Adrenal gland (tissue), 9 donors: ENCODE measurements at regions not wholly inside any gene's neighbourhood (a gene's known extent, or its start where the extent isn't known, plus 50 kb on each side); places are given as distances from the start of the nearest gene placed in this dataset.
"Not testable (repeated sequence)": the region's sequence is repeated elsewhere in the genome, so short reads cannot be mapped to it uniquely, and the experiment has no call there.

Experiments used
- DNase-seq, 7 donors: peaks; one replicate each; pipeline ENCODE4 v3.0.0-alpha.2; 2019 to 2020
- H3K27ac ChIP-seq, 5 donors: fragments of 200-600 bp; sonication (generic) in 4 of 5; 1 replicate in 3 of 5; 2 replicates in 2 of 5; pipeline versions ENCODE4 v1.5.1 to v1.8.0; 2016 to 2020; ENCODE audit warnings: mild to moderate bottlenecking in 1 of 5
- H3K27me3 ChIP-seq: fragments of 200-600 bp; 2 replicates; pipeline ENCODE4 v1.8.0; 2021
- H3K36me3 ChIP-seq, 2 donors: fragments of 200-600 bp; replicated peaks in 1 of 2; 1 replicate in 1 of 2; 2 replicates in 1 of 2; pipeline versions ENCODE4 v1.5.1 to v1.8.0; 2018 to 2022
- H3K4me1 ChIP-seq, 2 donors: fragments of 200-600 bp; replicated peaks in 1 of 2; 1 replicate in 1 of 2; 2 replicates in 1 of 2; pipeline versions ENCODE4 v1.5.1 to v1.8.0; 2018 to 2021
- H3K4me3 ChIP-seq, 4 donors: fragments of 200-600 bp; sonication (generic) in 3 of 4; one replicate each; pipeline ENCODE4 v1.5.1; 2016 to 2018
- H3K9me3 ChIP-seq, 3 donors: fragments of 200-600 bp; sonication (generic) in 1 of 3; replicated peaks in 1 of 3; 1 replicate in 2 of 3; 2 replicates in 1 of 3; pipeline versions ENCODE4 v1.5.1 to v1.8.0; 2016 to 2021
- POLR2A ChIP-seq, 2 donors: fragments of 450-650 bp; IDR thresholded peaks; one replicate each; pipeline ENCODE4 v1.6.1; 2017; ENCODE audit warnings: antibody characterized with exemption in 2 of 2, mild to moderate bottlenecking in 2 of 2, moderate library complexity in 1 of 2
- WGBS, 4 donors: extraction: QIAGEN DNeasy Blood & Tissue Kit in 2 of 4; methylation state at CpG; one replicate each; pipeline versions ENCODE4 v1.1.5 to v1.1.7; 2013 to 2017; 5-methylcytosine and 5-hydroxymethylcytosine counted together
- intact Hi-C, 2 donors: fragments of 100-400 bp; cut with DNase I; formaldehyde crosslinking; loops; one replicate each; pipeline versions ENCODE4 v1.14.1 to v1.15.0; 2022 to 2023
- TF ChIP-seq, protein P1 (sequence below), 6 experiments: fragments of 450-650 bp in 4 of 6; fragments of 200-600 bp in 2 of 6; sonication (generic) in 1 of 6; IDR thresholded peaks; 1 replicate in 5 of 6; 2 replicates in 1 of 6; pipeline versions ENCODE4 v1.5.1 to v1.8.0; 2016 to 2021; ENCODE audit warnings: antibody characterized with exemption in 6 of 6, mild to moderate bottlenecking in 2 of 6, moderate library complexity in 1 of 6
- donor health status: healthy with polysubstance abuse.
- donor health status: Bipolar disorder and iron deficiency.
- donor health status: DM: yes; HTN: yes; CAD: no.
- donor health status: DM: no; HTN: no; CAD: no.
- donor health status: DM: no; HTN: no; CAD: no.

DNA sequence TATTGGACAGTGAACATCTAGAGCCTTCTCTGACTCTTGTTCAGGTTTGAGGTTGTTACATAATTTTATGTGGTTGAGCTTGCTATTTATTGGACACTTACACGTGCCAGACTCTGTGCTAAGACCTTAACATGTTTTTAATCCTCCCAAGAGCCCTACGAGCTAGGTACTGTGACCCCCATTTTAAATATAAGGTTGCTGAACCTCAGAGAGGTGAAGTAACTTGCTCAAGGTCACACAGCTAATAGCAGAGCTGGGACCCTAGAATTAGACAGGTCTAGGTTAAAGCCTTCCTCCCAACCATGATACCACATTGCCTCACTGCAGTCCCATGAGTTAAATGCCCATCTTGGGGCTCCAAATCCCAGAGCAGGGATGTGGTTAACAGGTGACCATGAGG lies 135.7 kb upstream of the PITX1 start:
- H3K27me3 ChIP-seq, result peaks cover 14% of the 10 kb centered on the region
- no peak overlapping the region for H3K4me3 ChIP-seq
- DNase-seq, result no peak
- intact Hi-C loops, result no loop called here
- H3K9me3 ChIP-seq, result no peaks in the 10 kb centered on the region
- TF ChIP-seq, protein P1, sequence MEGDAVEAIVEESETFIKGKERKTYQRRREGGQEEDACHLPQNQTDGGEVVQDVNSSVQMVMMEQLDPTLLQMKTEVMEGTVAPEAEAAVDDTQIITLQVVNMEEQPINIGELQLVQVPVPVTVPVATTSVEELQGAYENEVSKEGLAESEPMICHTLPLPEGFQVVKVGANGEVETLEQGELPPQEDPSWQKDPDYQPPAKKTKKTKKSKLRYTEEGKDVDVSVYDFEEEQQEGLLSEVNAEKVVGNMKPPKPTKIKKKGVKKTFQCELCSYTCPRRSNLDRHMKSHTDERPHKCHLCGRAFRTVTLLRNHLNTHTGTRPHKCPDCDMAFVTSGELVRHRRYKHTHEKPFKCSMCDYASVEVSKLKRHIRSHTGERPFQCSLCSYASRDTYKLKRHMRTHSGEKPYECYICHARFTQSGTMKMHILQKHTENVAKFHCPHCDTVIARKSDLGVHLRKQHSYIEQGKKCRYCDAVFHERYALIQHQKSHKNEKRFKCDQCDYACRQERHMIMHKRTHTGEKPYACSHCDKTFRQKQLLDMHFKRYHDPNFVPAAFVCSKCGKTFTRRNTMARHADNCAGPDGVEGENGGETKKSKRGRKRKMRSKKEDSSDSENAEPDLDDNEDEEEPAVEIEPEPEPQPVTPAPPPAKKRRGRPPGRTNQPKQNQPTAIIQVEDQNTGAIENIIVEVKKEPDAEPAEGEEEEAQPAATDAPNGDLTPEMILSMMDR (IDR thresholded peaks at IDR 0.05), result no peak
- no peak for TF ChIP-seq POLR2A (IDR thresholded peaks at IDR 0.05)
- no peaks in the 10 kb centered on the region for H3K36me3 ChIP-seq
- WGBS, 4 donors, result 29 to 48% (median 42%) methylated on average over 2 of the region's 2 CpGs
- no peak overlapping the region for H3K27ac ChIP-seq
- no peaks in the 10 kb centered on the region for H3K4me1 ChIP-seq

DNA sequence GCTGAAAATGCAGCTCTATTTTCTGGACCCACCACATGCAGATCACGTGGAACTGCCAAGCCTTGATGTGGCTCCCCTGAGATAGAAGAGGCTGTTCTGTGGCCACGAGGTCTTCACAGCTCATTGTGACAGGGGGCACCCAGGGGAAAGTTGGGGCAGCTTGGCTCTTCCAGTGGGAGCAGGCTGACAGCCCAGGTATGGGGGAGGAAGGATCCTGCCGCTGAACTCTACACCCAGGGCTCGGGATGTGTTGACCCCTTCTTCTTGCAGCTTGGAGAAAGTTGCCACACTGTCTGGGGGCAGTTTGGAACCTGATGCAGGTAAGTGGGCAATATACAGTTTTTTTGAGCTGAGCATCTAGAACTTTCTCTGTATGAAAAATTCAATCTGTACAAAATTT lies 133.6 kb upstream of the PITX1 start:
- WGBS, 4 donors, result 28 to 60% (median 52%) methylated on average over 4 of the region's 4 CpGs
- no peaks in the 10 kb centered on the region for H3K36me3 ChIP-seq
- TF ChIP-seq POLR2A (IDR thresholded peaks at IDR 0.05), result no peak
- TF ChIP-seq, protein P1 (IDR thresholded peaks at IDR 0.05), result no peak
- H3K4me1 ChIP-seq, result no peaks in the 10 kb centered on the region
- no peak overlapping the region for H3K27ac ChIP-seq
- intact Hi-C loops, result no loop called here
- peaks cover 14% of the 10 kb centered on the region for H3K27me3 ChIP-seq
- no peaks in the 10 kb centered on the region for H3K9me3 ChIP-seq
- H3K4me3 ChIP-seq, result no peak overlapping the region
- DNase-seq, result no peak

DNA sequence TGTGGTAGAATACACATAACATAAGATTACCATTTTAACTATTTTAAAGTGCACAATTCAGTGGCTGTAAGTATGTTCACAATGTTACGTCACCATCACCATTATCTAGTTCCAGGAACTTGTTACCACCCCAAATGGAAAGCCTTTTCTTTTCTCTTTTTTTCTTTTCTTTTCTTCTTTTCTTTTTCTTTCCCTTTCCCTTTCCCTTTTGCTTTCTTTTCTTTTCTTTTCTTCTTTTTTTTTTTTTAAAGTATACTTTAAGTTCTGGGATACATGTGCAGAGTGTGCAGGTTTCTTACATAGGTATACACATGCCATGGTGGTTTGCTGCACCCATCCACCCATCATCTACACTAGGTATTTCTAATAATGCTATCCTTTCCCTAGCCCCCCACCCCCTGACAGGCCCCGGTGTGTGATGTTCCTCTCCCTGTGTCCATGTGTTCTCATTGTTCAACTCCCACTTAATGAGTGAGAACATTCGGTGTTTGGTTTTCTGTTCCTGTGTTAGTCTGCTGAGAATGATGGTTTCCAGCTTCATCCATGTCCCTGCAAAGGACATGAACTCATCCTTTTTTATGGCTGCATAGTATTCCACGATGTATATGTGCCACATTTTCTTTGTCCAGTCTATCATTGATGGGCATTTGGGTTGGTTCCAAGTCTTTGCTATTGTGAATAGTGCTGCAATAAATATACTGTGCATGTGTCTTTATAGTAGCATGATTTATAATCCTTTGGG lies 131.0 kb upstream of the PITX1 start:
- WGBS, 4 donors, result 76 to 88% (median 83%) methylated on average over 4 of the region's 4 CpGs
- H3K4me3 ChIP-seq, H3K27ac ChIP-seq, H3K36me3 ChIP-seq, DNase-seq, intact Hi-C loops, H3K9me3 ChIP-seq, H3K4me1 ChIP-seq: not testable (repeated sequence)
- peaks cover 14% of the 10 kb centered on the region for H3K27me3 ChIP-seq

DNA sequence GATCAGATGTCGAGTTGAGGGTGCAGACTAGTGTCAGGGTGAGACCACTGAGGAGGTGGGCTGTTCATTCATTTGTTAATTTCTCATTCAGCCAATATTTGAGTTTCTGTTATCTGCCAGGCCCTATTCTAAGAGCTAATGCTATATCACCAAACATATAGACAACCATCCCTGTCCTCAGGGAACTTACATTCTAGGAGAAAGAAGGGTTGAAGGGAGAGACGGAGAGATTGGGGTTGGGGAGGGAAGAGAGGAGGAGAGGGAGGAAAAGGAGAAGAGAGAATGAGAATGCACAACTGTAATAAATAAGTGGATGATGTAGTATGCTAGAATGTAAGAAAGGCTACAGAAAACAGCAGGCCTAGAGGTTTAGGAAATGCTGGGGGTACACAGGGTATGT lies 129.9 kb upstream of the PITX1 start:
- H3K27ac ChIP-seq, result no peak overlapping the region
- peaks cover 8% of the 10 kb centered on the region for H3K27me3 ChIP-seq
- no peaks in the 10 kb centered on the region for H3K4me1 ChIP-seq
- no peak for DNase-seq
- peaks cover 0 to 5% (median 0%) of the 10 kb centered on the region in 3 donors for H3K9me3 ChIP-seq
- intact Hi-C loops, result no loop called here
- H3K36me3 ChIP-seq, result no peaks in the 10 kb centered on the region
- H3K4me3 ChIP-seq, result no peak overlapping the region
- 80 to 89% (median 87%) methylated on average over 2 of the region's 2 CpGs for WGBS, 4 donors
- TF ChIP-seq, protein P1 (IDR thresholded peaks at IDR 0.05), result no peak
- TF ChIP-seq POLR2A (IDR thresholded peaks at IDR 0.05), result no peak

DNA sequence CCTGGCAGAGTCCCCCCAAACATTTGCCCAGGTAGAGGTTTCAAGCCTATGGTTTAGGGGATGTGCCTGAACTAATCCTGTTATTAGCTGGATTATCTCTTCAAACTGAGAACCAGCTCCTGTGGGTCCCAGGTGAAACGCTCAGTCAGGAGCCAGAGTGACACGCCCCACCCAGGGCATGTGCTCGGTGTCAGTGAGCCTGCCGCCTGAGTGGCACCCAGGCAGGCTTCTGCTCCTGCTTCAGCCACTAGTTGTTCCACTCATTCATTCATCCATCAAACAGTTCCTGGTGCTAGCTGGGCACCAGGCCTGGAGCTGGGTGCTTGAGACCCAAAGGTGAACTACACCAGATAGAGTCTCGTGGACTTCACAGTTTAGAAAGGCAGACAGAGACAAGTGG lies 129.4 kb upstream of the PITX1 start:
- Histone ChIP-seq H3K27me3 (peaks cover 2% of the 10 kb centered on the region), H3K9me3 (peaks cover 0 to 6% (median 0%) of the 10 kb centered on the region in 3 donors), H3K4me3 (no peak overlapping the region), H3K36me3 (no peaks in the 10 kb centered on the region), H3K4me1 (no peaks in the 10 kb centered on the region), H3K27ac (no peak overlapping the region)
- TF ChIP-seq, protein P1 (IDR thresholded peaks at IDR 0.05), result no peak
- no peak for TF ChIP-seq POLR2A (IDR thresholded peaks at IDR 0.05)
- WGBS, 4 donors, result 73 to 86% (median 83%) methylated on average over 1 to 5 of the region's 5 CpGs
- DNase-seq, result no peak
- intact Hi-C loops, result no loop called here
